SK-N-MC (cell line): ENCODE measurements at regions not wholly inside any gene's neighbourhood (a gene's known extent, or its start where the extent isn't known, plus 50 kb on each side); places are given as distances from the start of the nearest gene placed in this dataset.

Experiments
- EZH2 ChIP-seq: fragments of 200-600 bp; sonication (generic); IDR thresholded peaks from one replicate; pipeline ENCODE4 v1.6.1; 2017; ENCODE audit warnings: antibody characterized with exemption
- POLR2AphosphoS5 ChIP-seq: IDR thresholded peaks from 2 replicates; pipeline ENCODE4 v1.6.1; 2012; ENCODE audit warnings: mild to moderate bottlenecking, low read depth, low read length, borderline replicate concordance

GRCh38 chr15:77831986-77832385 lies 199.3 kb upstream of the LINGO1 start:
- TF ChIP-seq EZH2 (no peak), POLR2AphosphoS5 (no peak)
